MM.1S (cell line): ENCODE measurements at regions not wholly inside any gene's neighbourhood (a gene's known extent, or its start where the extent isn't known, plus 50 kb on each side); places are given as distances from the start of the nearest gene placed in this dataset.

ENCODE experiments used
- DNase-seq: peaks from one replicate; pipeline ENCODE4 v3.0.0-alpha.2; 2015
- H2AFZ ChIP-seq: fragments of 300-600 bp; sonication (generic); 2 replicates; pipeline ENCODE4 v1.6.0; 2016; ENCODE audit warnings: antibody characterized with exemption, low read length
- H3F3A ChIP-seq: fragments of 300-600 bp; sonication (generic); 2 replicates; pipeline ENCODE4 v1.6.1; 2016; ENCODE audit warnings: mild to moderate bottlenecking, antibody characterized with exemption, low read length, moderate library complexity, mixed read lengths; ENCODE audit not compliant: insufficient read depth
- H3K27ac ChIP-seq: fragments of 300-600 bp; sonication (generic); 2 replicates; pipeline ENCODE4 v1.5.1; 2016; ENCODE audit warnings: mild to moderate bottlenecking, low read length
- H3K27me3 ChIP-seq: fragments of 300-600 bp; sonication (generic); replicated peaks from 2 replicates; pipeline ENCODE4 v1.6.0; 2016; ENCODE audit warnings: low read length; ENCODE audit not compliant: insufficient read depth
- H3K36me3 ChIP-seq: fragments of 300-600 bp; sonication (generic); replicated peaks from 2 replicates; pipeline ENCODE4 v1.6.1; 2016; ENCODE audit warnings: mild to moderate bottlenecking, low read length, mixed read lengths; ENCODE audit not compliant: insufficient read depth
- H3K4me1 ChIP-seq: fragments of 300-600 bp; sonication (generic); 2 replicates; pipeline ENCODE4 v1.6.1; 2016; ENCODE audit warnings: low read length, mixed read lengths
- H3K4me2 ChIP-seq: fragments of 300-600 bp; sonication (generic); 2 replicates; pipeline ENCODE4 v1.6.0; 2016; ENCODE audit warnings: low read depth, low read length
- H3K4me3 ChIP-seq: fragments of 300-600 bp; sonication (generic); 2 replicates; pipeline ENCODE4 v1.5.1; 2016; ENCODE audit warnings: low read length, mixed read lengths
- H3K79me2 ChIP-seq: fragments of 300-600 bp; sonication (generic); 2 replicates; pipeline ENCODE4 v1.6.1; 2016; ENCODE audit warnings: mixed run types, low read length, mixed read lengths
- H3K9ac ChIP-seq: fragments of 300-600 bp; sonication (generic); 2 replicates; pipeline ENCODE4 v1.6.1; 2016; ENCODE audit warnings: low read length, mixed read lengths
- H3K9me2 ChIP-seq: fragments of 300-600 bp; sonication (generic); replicated peaks from 2 replicates; pipeline ENCODE4 v1.6.1; 2016; ENCODE audit warnings: mild to moderate bottlenecking, low read length, mixed read lengths; ENCODE audit not compliant: insufficient read depth
- H3K9me3 ChIP-seq: fragments of 300-600 bp; sonication (generic); replicated peaks from 2 replicates; pipeline ENCODE4 v1.6.1; 2016; ENCODE audit warnings: mild to moderate bottlenecking, low read length, mixed read lengths; ENCODE audit not compliant: insufficient read depth
- H4K20me1 ChIP-seq: fragments of 300-600 bp; sonication (generic); 2 replicates; pipeline ENCODE4 v1.6.1; 2016; ENCODE audit warnings: mild to moderate bottlenecking, low read length, moderate library complexity, mixed read lengths; ENCODE audit not compliant: insufficient read depth
- EZH2 ChIP-seq: fragments of 300-600 bp; sonication (generic); optimal IDR thresholded peaks from 2 replicates; pipeline ENCODE3; 2017; ENCODE audit warnings: low read depth, mild to moderate bottlenecking, antibody characterized with exemption, low read length, mixed read lengths
- EZH2phosphoT487 ChIP-seq: fragments of 300-600 bp; sonication (generic); IDR thresholded peaks from 2 replicates; pipeline ENCODE4 v1.6.1; 2018; ENCODE audit warnings: antibody characterized with exemption, low read length
- TF ChIP-seq, protein P1 (sequence below): fragments of 300-600 bp; sonication (generic); IDR thresholded peaks from 2 replicates; pipeline ENCODE4 v1.5.1; 2016; ENCODE audit warnings: antibody characterized with exemption, low read length, mixed read lengths

DNA sequence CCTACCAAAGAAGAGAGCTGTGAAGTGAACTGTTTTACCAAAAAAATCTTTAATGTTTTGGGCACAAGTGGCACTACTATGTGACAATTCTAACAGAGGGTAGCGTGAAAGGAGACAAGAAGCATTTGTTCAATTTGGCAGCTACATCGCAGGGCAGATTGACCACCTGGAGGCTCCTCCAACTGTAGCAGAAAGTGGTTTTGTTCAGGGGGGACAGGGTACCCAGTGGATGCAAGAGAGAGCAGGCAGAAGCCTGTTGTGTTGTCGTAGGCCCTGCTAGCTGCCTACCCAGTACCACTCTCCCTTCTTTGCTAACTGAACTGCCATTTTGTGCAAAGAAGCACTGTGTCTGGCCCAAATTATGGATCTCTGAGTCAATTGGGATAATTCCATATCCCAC, 54.8 kb upstream of the SYN2 start:
- Histone ChIP-seq H3K9ac (no peak overlapping the region), H3K9me2 (no peaks in the 10 kb centered on the region), H3F3A (no peaks in the 10 kb centered on the region), H3K27ac (no peak overlapping the region), H3K36me3 (no peaks in the 10 kb centered on the region), H3K4me1 (no peaks in the 10 kb centered on the region), H3K4me3 (no peak overlapping the region), H3K4me2 (no peak overlapping the region), H3K9me3 (no peaks in the 10 kb centered on the region), H3K27me3 (no peaks in the 10 kb centered on the region), H3K79me2 (no peaks in the 10 kb centered on the region), H4K20me1 (no peaks in the 10 kb centered on the region), H2AFZ (no peak overlapping the region)
- TF ChIP-seq EZH2 (no peak), EZH2phosphoT487 (no peak)
- TF ChIP-seq, protein P1, sequence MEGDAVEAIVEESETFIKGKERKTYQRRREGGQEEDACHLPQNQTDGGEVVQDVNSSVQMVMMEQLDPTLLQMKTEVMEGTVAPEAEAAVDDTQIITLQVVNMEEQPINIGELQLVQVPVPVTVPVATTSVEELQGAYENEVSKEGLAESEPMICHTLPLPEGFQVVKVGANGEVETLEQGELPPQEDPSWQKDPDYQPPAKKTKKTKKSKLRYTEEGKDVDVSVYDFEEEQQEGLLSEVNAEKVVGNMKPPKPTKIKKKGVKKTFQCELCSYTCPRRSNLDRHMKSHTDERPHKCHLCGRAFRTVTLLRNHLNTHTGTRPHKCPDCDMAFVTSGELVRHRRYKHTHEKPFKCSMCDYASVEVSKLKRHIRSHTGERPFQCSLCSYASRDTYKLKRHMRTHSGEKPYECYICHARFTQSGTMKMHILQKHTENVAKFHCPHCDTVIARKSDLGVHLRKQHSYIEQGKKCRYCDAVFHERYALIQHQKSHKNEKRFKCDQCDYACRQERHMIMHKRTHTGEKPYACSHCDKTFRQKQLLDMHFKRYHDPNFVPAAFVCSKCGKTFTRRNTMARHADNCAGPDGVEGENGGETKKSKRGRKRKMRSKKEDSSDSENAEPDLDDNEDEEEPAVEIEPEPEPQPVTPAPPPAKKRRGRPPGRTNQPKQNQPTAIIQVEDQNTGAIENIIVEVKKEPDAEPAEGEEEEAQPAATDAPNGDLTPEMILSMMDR: no peak
- no peak for DNase-seq

DNA sequence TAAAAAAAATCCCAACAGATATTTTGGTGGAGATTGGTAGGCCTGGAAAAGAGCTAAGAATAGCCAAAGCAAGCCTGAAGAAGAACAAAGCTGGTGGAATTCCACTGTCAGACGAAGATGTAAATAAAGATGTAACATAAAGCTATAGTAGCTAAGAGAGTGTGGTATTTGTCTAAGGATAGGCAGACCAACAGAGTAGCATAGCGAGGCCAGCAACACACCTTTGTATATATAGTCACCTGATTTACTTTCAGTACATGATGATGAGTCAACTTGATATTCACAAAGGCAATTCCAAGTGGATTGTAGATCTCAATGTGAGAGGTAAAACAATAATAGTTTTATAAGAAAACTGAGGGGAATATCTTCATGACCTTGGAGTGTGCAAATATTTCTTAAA, 53.6 kb upstream of the SYN2 start:
- H3K27ac ChIP-seq: no peak overlapping the region
- H4K20me1 ChIP-seq: no peaks in the 10 kb centered on the region
- no peaks in the 10 kb centered on the region for H3K9me2 ChIP-seq
- no peaks in the 10 kb centered on the region for H3K27me3 ChIP-seq
- no peaks in the 10 kb centered on the region for H3K36me3 ChIP-seq
- H3K4me2 ChIP-seq: no peak overlapping the region
- no peaks in the 10 kb centered on the region for H3K4me1 ChIP-seq
- no peaks in the 10 kb centered on the region for H3K9me3 ChIP-seq
- TF ChIP-seq EZH2phosphoT487 (no peak), EZH2 (no peak)
- TF ChIP-seq, protein P1: no peak
- H2AFZ ChIP-seq: no peak overlapping the region
- no peaks in the 10 kb centered on the region for H3F3A ChIP-seq
- H3K4me3 ChIP-seq: no peak overlapping the region
- H3K79me2 ChIP-seq: no peaks in the 10 kb centered on the region
- DNase-seq: no peak
- H3K9ac ChIP-seq: no peak overlapping the region

DNA sequence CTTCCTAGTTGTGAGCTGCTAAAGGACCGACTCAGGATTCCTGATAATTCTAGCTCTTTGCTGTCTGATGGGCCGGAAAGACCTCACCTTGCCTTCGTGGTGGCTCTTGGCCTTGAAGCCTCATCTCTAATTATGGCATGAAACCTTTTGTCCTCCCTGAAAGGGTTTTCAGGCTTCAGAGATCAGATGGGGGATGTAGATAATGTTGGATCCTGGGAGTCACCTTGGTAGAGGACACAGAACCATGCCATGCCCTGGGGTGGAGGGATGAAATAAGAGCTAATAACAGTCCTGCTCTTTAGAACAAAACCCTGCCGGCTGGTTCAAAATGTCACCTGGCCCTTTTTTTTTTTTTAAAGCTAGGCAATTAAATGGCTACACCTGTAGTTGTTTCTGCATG, 50.8 kb upstream of the SYN2 start:
- Histone ChIP-seq H3K9ac (no peak overlapping the region), H2AFZ (no peak overlapping the region), H3K79me2 (no peaks in the 10 kb centered on the region), H3K9me2 (no peaks in the 10 kb centered on the region), H3K36me3 (no peaks in the 10 kb centered on the region), H3F3A (no peaks in the 10 kb centered on the region), H3K4me3 (no peak overlapping the region), H3K9me3 (no peaks in the 10 kb centered on the region), H3K4me1 (no peaks in the 10 kb centered on the region), H3K4me2 (no peak overlapping the region), H4K20me1 (no peaks in the 10 kb centered on the region), H3K27me3 (no peaks in the 10 kb centered on the region), H3K27ac (no peak overlapping the region)
- no peak for DNase-seq
- no peak for TF ChIP-seq EZH2phosphoT487
- TF ChIP-seq, protein P1: no peak
- TF ChIP-seq EZH2: no peak
